OCI-LY3 (cell line): ENCODE measurements at regions not wholly inside any gene's neighbourhood (a gene's known extent, or its start where the extent isn't known, plus 50 kb on each side); places are given as distances from the start of the nearest gene placed in this dataset.

Experiments used
- H2AFZ ChIP-seq: fragments of 200-600, 300-600 bp; shearing (Covaris generic); 2 replicates; pipeline ENCODE4 v1.6.0; 2014; ENCODE audit warnings: antibody characterized with exemption, low read depth, low read length
- H3K27ac ChIP-seq: fragments of 200-600, 300-600 bp; sonication (generic); 2 replicates; pipeline ENCODE4 v1.5.1; 2014; ENCODE audit warnings: mild to moderate bottlenecking, low read length, moderate library complexity, mixed read lengths
- H3K27me3 ChIP-seq: fragments of 200-600, 300-600 bp; sonication (generic); 2 replicates; pipeline ENCODE4 v1.6.1; 2014; ENCODE audit warnings: low read depth, low read length, mixed read lengths
- H3K36me3 ChIP-seq: fragments of 200-600, 300-600 bp; sonication (generic); replicated peaks from 2 replicates; pipeline ENCODE3; 2014; ENCODE audit warnings: low read depth, low read length, mixed read lengths
- H3K4me1 ChIP-seq: fragments of 300-600, 200-600 bp; sonication (generic); 2 replicates; pipeline ENCODE4 v1.6.1; 2014; ENCODE audit warnings: low read length, mixed read lengths
- H3K4me2 ChIP-seq: fragments of 200-600, 300-600 bp; sonication (generic); 2 replicates; pipeline ENCODE4 v1.6.1; 2014; ENCODE audit warnings: low read length, mixed read lengths
- H3K4me3 ChIP-seq: fragments of 300-600, 200-600 bp; sonication (generic); 2 replicates; pipeline ENCODE4 v1.5.1; 2014; ENCODE audit warnings: antibody characterized with exemption, mild to moderate bottlenecking, low read length, moderate library complexity
- H3K79me2 ChIP-seq: fragments of 300-600, 200-600 bp; shearing (Covaris generic); 2 replicates; pipeline ENCODE4 v1.6.1; 2014; ENCODE audit warnings: mild to moderate bottlenecking, low read length, mixed read lengths
- H3K9ac ChIP-seq: fragments of 300-600, 200-600 bp; shearing (Covaris generic); 2 replicates; pipeline ENCODE4 v1.6.0; 2014; ENCODE audit warnings: mild to moderate bottlenecking, low read length, moderate library complexity
- H3K9me3 ChIP-seq: fragments of 200-600, 300-600 bp; shearing (Covaris generic); 2 replicates; pipeline ENCODE4 v1.6.1; 2014; ENCODE audit warnings: low read length, mixed read lengths; ENCODE audit not compliant: insufficient read depth
- H4K20me1 ChIP-seq: fragments of 200-600, 300-600 bp; sonication (generic); 2 replicates; pipeline ENCODE4 v1.6.1; 2016; ENCODE audit warnings: low read length, mixed read lengths; ENCODE audit not compliant: insufficient read depth
- CTCF ChIP-seq: fragments of 200-600, 300-600 bp; sonication (generic); IDR thresholded peaks from 2 replicates; pipeline ENCODE4 v1.5.1; 2014; ENCODE audit warnings: antibody characterized with exemption, low read length, low read depth
- EZH2phosphoT487 ChIP-seq: fragments of 200-600 bp; shearing (Covaris generic); IDR thresholded peaks from 2 replicates; pipeline ENCODE4 v1.6.1; 2018; ENCODE audit warnings: antibody characterized with exemption, mixed run types, low read depth

- no peak overlapping the region for H3K4me3 ChIP-seq
- H3K79me2 ChIP-seq: no peaks in the 10 kb centered on the region
- H2AFZ ChIP-seq: no peak overlapping the region
- TF ChIP-seq CTCF: no peak
- TF ChIP-seq EZH2phosphoT487: no peak
- H3K9me3 ChIP-seq: no peaks in the 10 kb centered on the region
- no peaks in the 10 kb centered on the region for H3K36me3 ChIP-seq
- no peak overlapping the region for H3K4me2 ChIP-seq
- H3K9ac ChIP-seq: no peak overlapping the region
- H3K27me3 ChIP-seq: 0 out of 2 replicates have a peak, but pooled peaks cover 3% of the 10 kb centered on the region
- peaks cover 65% of the 10 kb centered on the region for H3K4me1 ChIP-seq
- H3K27ac ChIP-seq: no peak overlapping the region
- H4K20me1 ChIP-seq: no peaks in the 10 kb centered on the region
Observed at GRCh38 chr15:70475921-70476320, 287.4 kb downstream of the UACA start.

GRCh38 chr15:70475407-70475781 lies 288.0 kb downstream of the UACA start:
- Histone ChIP-seq H3K4me2 (no peak overlapping the region), H3K27me3 (0 out of 2 replicates have a peak, but pooled peaks cover 3% of the 10 kb centered on the region), H2AFZ (no peak overlapping the region), H3K9me3 (no peaks in the 10 kb centered on the region), H3K4me1 (peaks cover 65% of the 10 kb centered on the region), H3K4me3 (no peak overlapping the region), H4K20me1 (no peaks in the 10 kb centered on the region), H3K79me2 (no peaks in the 10 kb centered on the region), H3K27ac (no peak overlapping the region), H3K36me3 (no peaks in the 10 kb centered on the region), H3K9ac (no peak overlapping the region)
- TF ChIP-seq EZH2phosphoT487 (no peak), CTCF (no peak)

- TF ChIP-seq CTCF (no peak), EZH2phosphoT487 (no peak)
- no peaks in the 10 kb centered on the region for H3K79me2 ChIP-seq
- no peaks in the 10 kb centered on the region for H4K20me1 ChIP-seq
- no peak overlapping the region for H2AFZ ChIP-seq
- H3K27me3 ChIP-seq: 0 out of 2 replicates have a peak, but pooled peaks cover 3% of the 10 kb centered on the region
- no peaks in the 10 kb centered on the region for H3K36me3 ChIP-seq
- H3K9me3 ChIP-seq: no peaks in the 10 kb centered on the region
- no peak overlapping the region for H3K9ac ChIP-seq
- H3K4me1 ChIP-seq: peaks cover 65% of the 10 kb centered on the region
- no peak overlapping the region for H3K27ac ChIP-seq
- H3K4me2 ChIP-seq: no peak overlapping the region
- no peak overlapping the region for H3K4me3 ChIP-seq
Observed at GRCh38 chr15:70474471-70475406, 288.6 kb downstream of the UACA start.

- Histone ChIP-seq H3K79me2 (no peaks in the 10 kb centered on the region), H3K9ac (no peak overlapping the region), H3K36me3 (no peaks in the 10 kb centered on the region), H3K27ac (no peak overlapping the region), H3K27me3 (peaks cover 3% of the 10 kb centered on the region; the same call in 1 of the 2 replicates), H2AFZ (no peak overlapping the region), H4K20me1 (no peaks in the 10 kb centered on the region), H3K4me1 (peaks cover 58% of the 10 kb centered on the region), H3K4me2 (no peak overlapping the region), H3K4me3 (no peak overlapping the region), H3K9me3 (no peaks in the 10 kb centered on the region)
- TF ChIP-seq CTCF: no peak
- TF ChIP-seq EZH2phosphoT487: no peak
Observed at GRCh38 chr15:70473581-70474370, 289.6 kb downstream of the UACA start.
